GM19452 (cell line): ENCODE measurements at regions not wholly inside any gene's neighbourhood (a gene's known extent, or its start where the extent isn't known, plus 50 kb on each side); places are given as distances from the start of the nearest gene placed in this dataset.
"Not testable (repeated sequence)": the region's sequence is repeated elsewhere in the genome, so short reads cannot be mapped to it uniquely, and the experiment has no call there.

ENCODE experiments used
- ATAC-seq: cut with Tn5 transposase; IDR thresholded peaks from one replicate; pipeline ENCODE4 v1.9.1; 2021; ENCODE audit not compliant: unreplicated experiment

- no peak for ATAC-seq
Observed at GRCh38 chr12:87021400-87021799, 765.2 kb upstream of the MGAT4C start.

GRCh38 chr12:87020071-87020470, 763.9 kb upstream of the MGAT4C start:
- no peak for ATAC-seq

- ATAC-seq: no peak
Observed at GRCh38 chr12:87015352-87015751, 759.2 kb upstream of the MGAT4C start.

- ATAC-seq: no peak
Observed at GRCh38 chr12:87008785-87009384, 752.7 kb upstream of the MGAT4C start.

- ATAC-seq: no peak
Observed at GRCh38 chr12:87001102-87001501, 744.9 kb upstream of the MGAT4C start.

GRCh38 chr12:86985298-86985697, 729.1 kb upstream of the MGAT4C start:
- ATAC-seq: no peak

GRCh38 chr12:86970595-86970994, 714.4 kb upstream of the MGAT4C start:
- not testable (repeated sequence) for ATAC-seq

- no peak for ATAC-seq
Observed at GRCh38 chr12:86959766-86960458, 703.7 kb upstream of the MGAT4C start.

GRCh38 chr12:86950444-86950843, 694.3 kb upstream of the MGAT4C start:
- no peak for ATAC-seq

GRCh38 chr12:86950043-86950442, 693.9 kb upstream of the MGAT4C start:
- no peak for ATAC-seq

- no peak for ATAC-seq
Observed at GRCh38 chr12:86948851-86949250, 692.7 kb upstream of the MGAT4C start.

GRCh38 chr12:86945685-86946196, 689.5 kb upstream of the MGAT4C start:
- no peak for ATAC-seq

GRCh38 chr12:86944197-86944819, 688.1 kb upstream of the MGAT4C start:
- ATAC-seq: not testable (repeated sequence)

GRCh38 chr12:86931714-86932113, 675.5 kb upstream of the MGAT4C start:
- ATAC-seq: no peak

GRCh38 chr12:86929962-86930361, 673.8 kb upstream of the MGAT4C start:
- no peak for ATAC-seq

GRCh38 chr12:86917121-86917520, 660.9 kb upstream of the MGAT4C start:
- no peak for ATAC-seq

- ATAC-seq: no peak
Observed at GRCh38 chr12:86914721-86915120, 658.5 kb upstream of the MGAT4C start.

GRCh38 chr12:86911973-86912372, 655.8 kb upstream of the MGAT4C start:
- no peak for ATAC-seq

- no peak for ATAC-seq
Observed at GRCh38 chr12:86903159-86903558, 647.0 kb upstream of the MGAT4C start.

- ATAC-seq: no peak
Observed at GRCh38 chr12:86860776-86861175, 604.6 kb upstream of the MGAT4C start.

GRCh38 chr12:86852451-86852850, 596.3 kb upstream of the MGAT4C start:
- no peak for ATAC-seq

- ATAC-seq: no peak
Observed at GRCh38 chr12:86838711-86839110, 582.5 kb upstream of the MGAT4C start.
